ENCODE measurements at regions not wholly inside any gene's neighbourhood (a gene's known extent, or its start where the extent isn't known, plus 50 kb on each side); places are given as distances from the start of the nearest gene placed in this dataset.
"Not testable (repeated sequence)": the region's sequence is repeated elsewhere in the genome, so short reads cannot be mapped to it uniquely, and the experiment has no call there.

- DNase-seq, result no peak
These were observed 123.3 kb downstream of the ARL4C start for GRCh38 chr2:234373481-234374149.

DNA sequence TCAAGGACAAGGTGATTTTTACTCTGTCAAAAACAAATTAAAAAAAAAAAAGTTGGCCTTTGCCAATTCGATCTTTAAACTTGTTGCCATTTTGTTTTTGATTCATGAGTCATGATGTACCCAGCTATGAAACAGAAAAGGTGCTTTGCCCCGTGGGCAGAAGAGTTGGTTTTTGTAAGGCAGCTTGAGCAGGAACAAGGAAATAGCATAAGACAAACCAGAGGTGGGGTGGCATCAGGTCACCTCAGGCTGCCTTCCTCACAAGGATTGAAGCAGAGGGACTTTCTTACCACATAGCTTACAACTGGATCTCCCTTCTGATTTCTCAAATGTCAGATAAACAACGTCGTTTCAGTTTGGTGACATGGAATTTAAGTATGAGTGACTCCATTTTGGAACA, 123.8 kb downstream of the ARL4C start:
- DNase-seq, result no peak

DNA sequence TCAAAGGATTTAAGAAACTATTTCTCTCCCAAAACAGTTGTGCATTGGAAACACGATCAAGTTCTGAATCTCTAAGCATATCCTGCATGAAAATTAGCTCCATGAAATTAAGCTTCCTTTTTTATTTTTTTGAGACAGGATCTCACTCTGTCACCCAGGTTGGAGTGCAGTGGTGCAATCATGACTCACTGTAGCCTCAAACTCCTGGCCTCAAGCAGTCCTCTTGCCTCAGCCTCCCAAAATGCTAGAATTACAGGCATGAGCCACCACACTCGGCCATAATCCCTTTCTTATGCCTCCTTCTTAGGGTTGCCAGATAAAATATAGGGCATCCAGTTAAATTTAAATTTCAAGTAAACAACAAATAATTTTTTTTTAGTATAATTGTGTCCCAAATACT, 124.4 kb downstream of the ARL4C start:
- DNase-seq, result no peak

DNA sequence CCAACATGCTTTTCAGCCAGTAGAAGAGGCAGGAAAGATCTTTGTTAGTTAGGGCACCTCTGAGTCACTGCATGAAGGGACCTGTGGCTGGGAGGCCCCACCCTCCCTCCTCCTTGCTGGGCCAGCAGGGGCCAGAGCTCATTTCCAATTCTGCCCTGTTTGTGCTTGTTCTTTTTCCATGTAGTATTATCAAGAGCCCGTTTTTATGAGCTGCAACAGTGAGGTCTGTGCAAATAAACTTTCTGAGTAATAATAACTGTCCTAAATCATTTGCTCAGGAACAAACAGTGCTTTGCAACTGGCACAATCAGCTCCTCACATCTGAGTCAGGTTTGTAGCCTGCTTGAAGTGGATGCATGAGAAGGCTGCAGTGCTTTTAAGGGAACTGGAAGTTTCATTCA, 128.0 kb downstream of the ARL4C start:
- DNase-seq, result no peak

- DNase-seq, result no peak
These were observed 130.0 kb downstream of the ARL4C start for GRCh38 chr2:234366891-234367290.

DNA sequence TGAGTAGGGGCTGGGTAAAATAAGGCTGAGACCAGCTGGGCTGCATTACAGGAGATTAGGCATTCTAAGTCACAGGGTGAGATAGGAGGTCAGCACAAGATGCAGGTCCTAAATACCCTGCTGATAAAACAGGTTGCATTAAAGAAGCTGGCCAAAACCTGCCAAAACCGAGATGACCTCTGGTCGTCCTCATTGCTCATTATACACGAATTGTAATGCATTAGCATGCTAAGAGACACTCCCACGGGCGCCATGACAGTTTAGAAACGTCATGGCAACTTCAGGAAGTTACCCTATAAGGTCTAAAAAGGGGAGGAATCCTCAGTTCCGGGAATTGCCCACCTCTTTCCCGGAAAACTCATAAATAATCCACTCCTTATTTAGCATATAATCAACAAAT, 132.2 kb downstream of the ARL4C start:
- DNase-seq, result no peak

DNA sequence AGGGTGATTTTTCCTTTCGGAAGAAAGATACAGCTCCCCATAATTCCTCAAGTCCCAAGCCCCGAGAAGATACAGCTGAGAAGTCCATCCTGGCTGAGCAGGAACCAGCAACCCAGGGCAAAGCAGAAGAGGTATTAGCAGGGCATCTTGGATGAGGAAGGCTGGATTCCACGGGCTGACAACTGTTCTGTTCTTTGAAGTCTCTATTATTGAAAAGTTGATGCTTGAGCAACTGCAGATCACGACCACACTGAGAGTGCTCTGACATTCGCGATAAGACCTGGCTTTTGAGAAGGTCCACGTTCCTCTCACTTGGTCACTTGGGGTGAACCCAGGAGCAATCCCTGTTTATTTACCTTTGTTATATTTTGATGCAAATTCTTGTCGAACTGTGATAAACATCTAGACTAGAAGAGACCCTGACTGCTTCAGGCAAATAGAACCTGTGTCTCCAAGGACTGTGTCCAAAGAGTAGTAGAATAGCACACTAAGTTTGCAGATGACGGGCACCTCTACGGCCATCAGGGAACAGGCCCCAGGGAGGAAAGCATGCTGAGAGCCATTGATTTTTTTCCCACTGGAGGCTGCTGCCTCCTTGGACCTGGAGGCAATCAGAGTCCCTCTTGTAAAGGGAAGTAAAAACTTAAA, 133.1 kb downstream of the ARL4C start:
- DNase-seq, result no peak

DNA sequence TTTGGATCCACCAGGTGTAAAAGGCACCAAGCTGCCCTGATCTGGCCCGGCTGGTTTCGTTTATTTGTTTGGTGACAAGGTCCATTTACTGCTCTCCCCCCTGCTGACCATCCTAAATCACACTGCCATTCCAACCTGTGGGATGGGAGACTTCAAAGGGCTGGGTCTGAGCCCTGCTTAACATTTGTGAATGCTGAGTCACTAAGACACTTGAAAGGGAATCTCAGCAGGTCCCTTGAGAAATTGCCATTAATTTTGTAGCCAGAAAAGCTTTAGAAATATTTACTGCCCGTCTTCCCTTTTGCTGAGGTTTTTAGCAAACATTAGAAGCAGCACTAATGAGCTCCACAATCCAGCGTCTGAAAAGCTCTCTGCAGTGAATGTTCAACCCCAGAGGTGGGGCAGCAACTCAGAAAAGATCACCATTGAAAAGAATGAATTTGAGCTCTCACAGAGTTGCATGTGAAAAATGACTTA, 133.8 kb downstream of the ARL4C start:
- DNase-seq, result no peak

GRCh38 chr2:234360313-234360975, 136.4 kb downstream of the ARL4C start:
- DNase-seq, result not testable (repeated sequence)

GRCh38 chr2:234357666-234358065, 139.2 kb downstream of the ARL4C start:
- DNase-seq, result no peak

- DNase-seq, result no peak
These were observed 141.0 kb downstream of the ARL4C start for GRCh38 chr2:234355808-234356365.

DNA sequence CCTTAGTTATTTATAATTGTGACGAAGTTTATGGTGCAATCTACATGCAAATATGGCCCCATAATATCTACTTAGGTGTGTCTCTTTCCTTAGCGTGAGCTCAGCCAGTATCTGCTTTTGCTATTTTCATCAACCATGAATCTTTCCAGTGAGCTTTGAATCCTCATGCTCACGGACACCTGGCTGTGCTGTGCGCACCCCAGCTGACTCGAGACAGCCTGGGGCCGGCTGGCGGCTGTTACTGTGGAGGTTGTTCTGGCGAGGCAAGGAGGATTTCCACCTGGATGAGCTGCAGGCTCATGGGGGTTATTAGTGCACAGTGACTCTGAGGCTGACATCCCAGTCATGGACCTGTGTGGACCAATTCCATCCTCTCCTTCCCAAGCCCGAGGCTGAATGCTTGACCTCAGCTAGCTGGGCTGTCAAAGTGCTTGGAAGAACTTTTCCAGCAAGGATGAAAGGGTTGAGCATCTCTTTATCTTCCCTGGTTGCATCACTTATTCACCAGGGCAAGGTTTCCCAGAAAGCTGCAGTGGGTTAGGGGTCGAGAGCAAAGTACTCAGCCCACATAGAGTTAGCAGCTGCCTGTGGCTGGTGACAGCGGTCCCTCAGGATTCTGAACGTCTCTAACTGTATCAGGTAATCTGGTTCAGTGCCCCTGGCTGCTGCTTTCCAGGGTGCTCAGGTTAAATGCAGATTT, 141.7 kb downstream of the ARL4C start:
- no peak for DNase-seq

DNA sequence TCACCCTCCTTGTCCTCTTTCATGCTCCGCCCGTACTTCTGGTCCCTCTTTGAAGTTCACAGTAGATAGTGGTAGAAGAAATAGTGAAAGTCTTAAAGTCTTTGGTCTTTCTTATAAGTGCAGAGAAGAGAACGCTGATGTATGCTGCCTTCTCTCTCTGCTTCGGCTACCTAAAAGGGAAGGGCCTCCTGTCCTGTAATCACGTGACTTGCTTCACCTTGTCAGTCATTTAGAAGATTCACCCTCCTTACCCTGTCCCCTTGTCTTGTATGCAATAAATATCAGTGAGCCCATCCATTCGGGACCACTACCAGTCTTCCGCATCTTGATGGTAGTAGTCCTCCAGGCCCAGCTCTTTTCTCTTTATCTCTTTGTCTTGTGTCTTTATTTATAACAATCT, 144.6 kb downstream of the ARL4C start:
- no peak for DNase-seq

DNA sequence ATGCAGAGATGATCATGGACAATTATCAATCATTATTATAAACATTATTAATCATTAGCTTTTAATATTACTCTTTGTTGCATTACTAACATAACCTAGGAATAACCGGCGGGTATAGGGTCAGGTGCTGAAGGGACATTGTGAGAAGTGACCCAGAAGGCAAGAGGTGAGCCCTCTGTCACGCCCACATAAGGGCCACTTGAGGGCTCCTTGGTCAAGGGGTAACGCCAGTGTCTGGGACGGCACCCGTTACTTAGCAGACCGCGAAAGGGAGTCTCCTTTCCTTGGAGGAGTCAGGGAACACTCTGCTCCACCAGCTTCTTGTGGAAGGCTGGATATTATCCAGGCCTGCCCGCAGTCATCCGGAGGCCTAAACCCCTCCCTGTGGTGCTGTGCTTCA, 145.0 kb downstream of the ARL4C start:
- DNase-seq, result not testable (repeated sequence)

GRCh38 chr2:234348081-234348480, 148.8 kb downstream of the ARL4C start:
- no peak for DNase-seq

DNA sequence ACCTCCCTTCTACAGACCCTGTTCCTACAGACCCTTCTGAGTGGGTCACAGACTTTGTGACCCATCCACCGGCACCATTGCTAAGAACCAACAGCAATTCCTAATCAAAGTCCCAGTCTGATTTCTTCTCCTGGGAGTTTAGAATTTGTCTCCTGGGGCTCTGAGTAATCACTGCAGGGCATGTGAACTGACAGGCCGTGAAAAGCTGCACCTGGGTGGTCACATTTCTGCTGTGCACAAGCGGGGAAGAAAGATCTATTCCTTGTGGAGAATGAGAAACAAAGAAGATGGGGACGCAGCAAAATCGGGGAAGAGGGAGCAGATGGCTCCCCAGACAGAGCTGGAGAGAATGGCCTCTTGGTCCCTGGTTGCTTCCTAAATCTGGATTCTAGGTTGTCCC, 151.0 kb downstream of the ARL4C start:
- DNase-seq, result no peak

- no peak for DNase-seq
These were observed 152.9 kb downstream of the ARL4C start for GRCh38 chr2:234344012-234344411.

- no peak for DNase-seq
These were observed 153.5 kb downstream of the ARL4C start for GRCh38 chr2:234343372-234343771.

GRCh38 chr2:234341306-234341985, 155.4 kb downstream of the ARL4C start:
- no peak for DNase-seq

- no peak for DNase-seq
These were observed 157.4 kb downstream of the ARL4C start for GRCh38 chr2:234339501-234339900.

GRCh38 chr2:234339011-234339410, 157.9 kb downstream of the ARL4C start:
- DNase-seq, result no peak

GRCh38 chr2:234335661-234336228, 161.1 kb downstream of the ARL4C start:
- DNase-seq, result peak; percentile 38

All from occipital lobe (tissue), 1 donor.